IMR-90 (cell line): ENCODE measurements at regions not wholly inside any gene's neighbourhood (a gene's known extent, or its start where the extent isn't known, plus 50 kb on each side); places are given as distances from the start of the nearest gene placed in this dataset.

Experiments
- POLR2A ChIP-seq: IDR thresholded peaks from 2 replicates; pipeline ENCODE4 v1.6.1; 2012; ENCODE audit warnings: mild to moderate bottlenecking, low read depth, low read length
- TF ChIP-seq, protein P1 (sequence below): conservative IDR thresholded peaks from 2 replicates; pipeline ENCODE4 v1.5.1; 2012; ENCODE audit warnings: mild to moderate bottlenecking, low read depth, low read length, improper control_type of control experiment

DNA sequence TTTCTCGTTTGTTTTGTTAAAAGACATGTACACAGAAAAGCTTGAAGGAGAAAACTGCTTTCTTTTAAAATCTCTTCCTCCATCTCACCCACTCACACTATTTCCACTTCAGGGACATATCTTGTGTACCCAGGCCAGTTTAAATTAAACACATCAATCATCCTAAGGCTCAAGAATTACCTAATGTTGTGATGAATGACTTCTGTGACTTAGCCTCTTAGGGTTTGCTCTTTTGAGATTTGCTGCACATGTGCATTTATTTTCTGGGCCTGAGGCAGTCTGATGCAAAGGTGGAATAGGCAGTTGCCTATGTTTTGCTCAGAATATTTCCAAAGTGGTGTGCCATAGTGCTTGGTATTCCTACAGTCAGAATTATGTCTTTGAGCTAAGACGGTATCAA lies 439.9 kb upstream of the CHD1 start:
- TF ChIP-seq, protein P1, sequence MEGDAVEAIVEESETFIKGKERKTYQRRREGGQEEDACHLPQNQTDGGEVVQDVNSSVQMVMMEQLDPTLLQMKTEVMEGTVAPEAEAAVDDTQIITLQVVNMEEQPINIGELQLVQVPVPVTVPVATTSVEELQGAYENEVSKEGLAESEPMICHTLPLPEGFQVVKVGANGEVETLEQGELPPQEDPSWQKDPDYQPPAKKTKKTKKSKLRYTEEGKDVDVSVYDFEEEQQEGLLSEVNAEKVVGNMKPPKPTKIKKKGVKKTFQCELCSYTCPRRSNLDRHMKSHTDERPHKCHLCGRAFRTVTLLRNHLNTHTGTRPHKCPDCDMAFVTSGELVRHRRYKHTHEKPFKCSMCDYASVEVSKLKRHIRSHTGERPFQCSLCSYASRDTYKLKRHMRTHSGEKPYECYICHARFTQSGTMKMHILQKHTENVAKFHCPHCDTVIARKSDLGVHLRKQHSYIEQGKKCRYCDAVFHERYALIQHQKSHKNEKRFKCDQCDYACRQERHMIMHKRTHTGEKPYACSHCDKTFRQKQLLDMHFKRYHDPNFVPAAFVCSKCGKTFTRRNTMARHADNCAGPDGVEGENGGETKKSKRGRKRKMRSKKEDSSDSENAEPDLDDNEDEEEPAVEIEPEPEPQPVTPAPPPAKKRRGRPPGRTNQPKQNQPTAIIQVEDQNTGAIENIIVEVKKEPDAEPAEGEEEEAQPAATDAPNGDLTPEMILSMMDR: no peak
- no peak for TF ChIP-seq POLR2A
